Stomach (tissue), 4 donors: ENCODE measurements at regions not wholly inside any gene's neighbourhood (a gene's known extent, or its start where the extent isn't known, plus 50 kb on each side); places are given as distances from the start of the nearest gene placed in this dataset.

Experiments used
- POLR2AphosphoS5 ChIP-seq, 3 donors: sonication (generic); formaldehyde crosslinking; IDR thresholded peaks; one replicate each; pipeline ENCODE4 v1.6.1; 2016; ENCODE audit warnings: antibody characterized with exemption in 3 of 3
- TF ChIP-seq, protein P1 (sequence below), 7 experiments: fragments of 450-650 bp in 4 of 7; fragments of 200-600 bp in 3 of 7; sonication (generic) in 3 of 7; IDR thresholded peaks; one replicate each; pipeline ENCODE4 v1.5.1; 2016 to 2019; ENCODE audit warnings: antibody characterized with exemption in 7 of 7, control low read depth in 2 of 7, mild to moderate bottlenecking in 1 of 7

GRCh38 chr12:28611449-28611848 is 421.2 kb downstream of the CCDC91 start:
- TF ChIP-seq, protein P1, sequence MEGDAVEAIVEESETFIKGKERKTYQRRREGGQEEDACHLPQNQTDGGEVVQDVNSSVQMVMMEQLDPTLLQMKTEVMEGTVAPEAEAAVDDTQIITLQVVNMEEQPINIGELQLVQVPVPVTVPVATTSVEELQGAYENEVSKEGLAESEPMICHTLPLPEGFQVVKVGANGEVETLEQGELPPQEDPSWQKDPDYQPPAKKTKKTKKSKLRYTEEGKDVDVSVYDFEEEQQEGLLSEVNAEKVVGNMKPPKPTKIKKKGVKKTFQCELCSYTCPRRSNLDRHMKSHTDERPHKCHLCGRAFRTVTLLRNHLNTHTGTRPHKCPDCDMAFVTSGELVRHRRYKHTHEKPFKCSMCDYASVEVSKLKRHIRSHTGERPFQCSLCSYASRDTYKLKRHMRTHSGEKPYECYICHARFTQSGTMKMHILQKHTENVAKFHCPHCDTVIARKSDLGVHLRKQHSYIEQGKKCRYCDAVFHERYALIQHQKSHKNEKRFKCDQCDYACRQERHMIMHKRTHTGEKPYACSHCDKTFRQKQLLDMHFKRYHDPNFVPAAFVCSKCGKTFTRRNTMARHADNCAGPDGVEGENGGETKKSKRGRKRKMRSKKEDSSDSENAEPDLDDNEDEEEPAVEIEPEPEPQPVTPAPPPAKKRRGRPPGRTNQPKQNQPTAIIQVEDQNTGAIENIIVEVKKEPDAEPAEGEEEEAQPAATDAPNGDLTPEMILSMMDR (IDR thresholded peaks at IDR 0.05) = no peak
- no peak for TF ChIP-seq POLR2AphosphoS5 (IDR thresholded peaks at IDR 0.05)
